IMR-90 (cell line): ENCODE measurements at regions not wholly inside any gene's neighbourhood (a gene's known extent, or its start where the extent isn't known, plus 50 kb on each side); places are given as distances from the start of the nearest gene placed in this dataset.
"Not testable (repeated sequence)": the region's sequence is repeated elsewhere in the genome, so short reads cannot be mapped to it uniquely, and the experiment has no call there.

Experiments used
- ATAC-seq: fragments of 200-7000 bp; cut with Tn5 transposase; 2 replicates; pipeline ENCODE4 v1.9.1; 2020; ENCODE audit warnings: low read depth, mild to moderate bottlenecking, moderate library complexity
- BruUV-seq: library from RNA; stranded (reverse); fragments of 400-500 nt; replicated peaks from 2 replicates; lab custom pipeline; 2021; lab: Mats Ljungman, UMichigan
- CTCF ChIA-PET: fragments of 300-600 bp; formaldehyde crosslinking; extraction: SDS; loops from one replicate; lab custom pipeline; 2021; ENCODE audit warnings: antibody characterized with exemption; lab: Yijun Ruan, JAX
- POLR2A ChIA-PET: fragments of 300-600 bp; sonication (Branson Sonifier 250); formaldehyde crosslinking; loops from one replicate; lab custom pipeline; 2022; ENCODE audit warnings: antibody characterized with exemption; ENCODE audit not compliant: unreplicated experiment; lab: Charles Lee
- DNase-seq: peaks from one replicate; pipeline ENCODE4 v3.0.0; 2013
- H2AFZ ChIP-seq: replicated peaks from 2 replicates; pipeline ENCODE3; 2013; ENCODE audit warnings: low read length, mild to moderate bottlenecking; ENCODE audit not compliant: poor library complexity
- H2AK5ac ChIP-seq: 2 replicates; pipeline ENCODE4 v1.6.1; 2013; ENCODE audit warnings: low read depth, low read length, inconsistent platforms
- H2AK9ac ChIP-seq: replicated peaks from 2 replicates; pipeline ENCODE3; 2013; ENCODE audit warnings: mild to moderate bottlenecking, low read depth, low read length, moderate library complexity; ENCODE audit not compliant: poor library complexity
- H2BK120ac ChIP-seq: 2 replicates; pipeline ENCODE4 v1.6.1; 2013; ENCODE audit warnings: low read depth, low read length, inconsistent platforms
- H2BK15ac ChIP-seq: 3 replicates; pipeline ENCODE4 v1.6.1; 2013; ENCODE audit warnings: low read depth, low read length, inconsistent platforms
- H2BK20ac ChIP-seq: 2 replicates; pipeline ENCODE4 v1.6.1; 2013; ENCODE audit warnings: low read depth, mild to moderate bottlenecking, inconsistent platforms, low read length, moderate library complexity
- H2BK5ac ChIP-seq: 2 replicates; pipeline ENCODE4 v1.6.1; 2013; ENCODE audit warnings: mild to moderate bottlenecking, low read depth, low read length, inconsistent platforms; ENCODE audit not compliant: poor library complexity, severe bottlenecking
- H3K14ac ChIP-seq: replicated peaks from 2 replicates; pipeline ENCODE4 v1.6.1; 2013; ENCODE audit warnings: low read depth, low read length, inconsistent platforms
- H3K18ac ChIP-seq: 2 replicates; pipeline ENCODE4 v1.6.1; 2013; ENCODE audit warnings: low read depth, low read length, control low read depth
- H3K23ac ChIP-seq: 2 replicates; pipeline ENCODE4 v1.6.1; 2013; ENCODE audit warnings: low read depth, low read length, inconsistent platforms
- H3K27ac ChIP-seq: 2 replicates; pipeline ENCODE4 v1.5.1; 2013; ENCODE audit warnings: mild to moderate bottlenecking, control low read depth, low read length; ENCODE audit not compliant: insufficient read depth
- H3K27me3 ChIP-seq: 2 replicates; pipeline ENCODE4 v1.6.1; 2013; ENCODE audit warnings: low read length; ENCODE audit not compliant: control insufficient read depth, insufficient read depth
- H3K36me3 ChIP-seq: 2 replicates; pipeline ENCODE4 v1.6.1; 2013; ENCODE audit warnings: low read length, mixed read lengths; ENCODE audit not compliant: control insufficient read depth, insufficient read depth
- H3K4ac ChIP-seq: 2 replicates; pipeline ENCODE4 v1.6.1; 2013; ENCODE audit warnings: low read depth, low read length, inconsistent platforms
- H3K4me1 ChIP-seq: 2 replicates; pipeline ENCODE4 v1.6.1; 2013; ENCODE audit warnings: low read length, mixed read lengths; ENCODE audit not compliant: control insufficient read depth, insufficient read depth
- H3K4me2 ChIP-seq: 2 replicates; pipeline ENCODE4 v1.6.1; 2013; ENCODE audit warnings: low read depth, mild to moderate bottlenecking, control low read depth, low read length, moderate library complexity
- H3K4me3 ChIP-seq: 2 replicates; pipeline ENCODE4 v1.5.1; 2013; ENCODE audit warnings: low read depth, mild to moderate bottlenecking, control low read depth, low read length, moderate library complexity; ENCODE audit not compliant: insufficient read depth
- H3K56ac ChIP-seq: 2 replicates; pipeline ENCODE4 v1.6.1; 2013; ENCODE audit warnings: low read length, inconsistent platforms; ENCODE audit not compliant: insufficient read depth; ENCODE audit errors: extremely low read depth
- H3K79me1 ChIP-seq, 2 experiments: 2 replicates each; pipeline ENCODE4 v1.6.1; 2013; ENCODE audit warnings: low read length in 2 of 2, inconsistent platforms in 1 of 2, low read depth in 1 of 2
- H3K9ac ChIP-seq: 2 replicates; pipeline ENCODE4 v1.6.1; 2013; ENCODE audit warnings: low read depth, low read length, control low read depth
- H3K9me1 ChIP-seq: 2 replicates; pipeline ENCODE4 v1.6.1; 2013; ENCODE audit warnings: low read length, inconsistent platforms; ENCODE audit not compliant: insufficient read depth
- H3K9me3 ChIP-seq: 2 replicates; pipeline ENCODE4 v1.6.1; 2013; ENCODE audit warnings: low read length; ENCODE audit not compliant: control insufficient read depth, insufficient read depth
- H4K20me1 ChIP-seq: 2 replicates; pipeline ENCODE4 v1.6.1; 2013; ENCODE audit warnings: low read length, inconsistent platforms; ENCODE audit not compliant: insufficient read depth
- H4K5ac ChIP-seq: 2 replicates; pipeline ENCODE4 v1.6.1; 2013; ENCODE audit warnings: mild to moderate bottlenecking, low read depth, low read length, control low read depth
- H4K8ac ChIP-seq, 2 experiments: 2 replicates each; pipeline ENCODE4 v1.6.1; 2013; ENCODE audit warnings: low read depth in 2 of 2, low read length in 2 of 2, control low read depth in 1 of 2, inconsistent platforms in 1 of 2
- H4K91ac ChIP-seq: 2 replicates; pipeline ENCODE4 v1.6.1; 2013; ENCODE audit warnings: low read depth, low read length, inconsistent platforms; ENCODE audit not compliant: insufficient read depth
- NFE2L2 ChIP-seq: fragments of 150-350 bp; IDR thresholded peaks from 2 replicates; pipeline ENCODE4 v1.6.1; 2016; ENCODE audit warnings: low read depth, mild to moderate bottlenecking, low read length
- WGBS, 2 experiments: methylation state at CpG; one replicate each; pipeline versions ENCODE4 v1.1.5 to v1.1.7; 2013; ENCODE audit warnings: missing lambda C conversion rate in 2 of 2; ENCODE audit not compliant: insufficient read length in 1 of 2; ENCODE audit errors: extremely low coverage in 2 of 2; 5-methylcytosine and 5-hydroxymethylcytosine counted together
- dilution Hi-C: fragments of 300-500 bp; cut with HindIII; formaldehyde crosslinking; loops from one replicate; pipeline ENCODE4 v1.14.3; 2018; ENCODE audit warnings: low sequenced_read_pairs; ENCODE audit not compliant: unreplicated experiment
- in situ Hi-C: fragments of 300-500 bp; cut with MboI; formaldehyde crosslinking; loops from 3 replicates; pipeline ENCODE4 v1.14.3; 2019; ENCODE audit warnings: low sequenced_read_pairs, inconsistent platforms, mixed read lengths
- intact Hi-C: fragments of 100-400 bp; cut with micrococcal nuclease; formaldehyde crosslinking; loops from 2 replicates; pipeline ENCODE4 v1.10.0; 2022

DNA sequence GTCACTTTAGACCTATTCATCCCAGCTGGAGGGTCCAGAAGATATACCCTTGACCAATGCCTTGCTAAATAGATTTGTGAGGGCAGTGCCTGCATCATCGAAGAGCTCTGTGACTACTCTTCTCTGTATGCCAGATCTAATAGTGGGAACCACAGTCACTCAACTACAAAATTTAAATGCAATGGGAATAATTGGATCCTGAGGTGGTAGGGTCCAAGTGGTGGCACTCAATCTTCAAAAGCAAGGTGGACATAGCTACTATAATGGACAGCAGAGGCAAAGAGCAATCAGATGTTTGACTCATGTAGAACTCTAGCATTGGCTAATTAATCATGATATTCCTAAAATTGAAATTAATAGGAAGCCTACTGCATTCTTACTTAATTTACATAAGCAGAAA lies 554.3 kb upstream of the GRM3 start:
- no CpG with 5 or more reads among the region's 1 CpG for WGBS, 2 experiments
- Histone ChIP-seq H3K9me1 (no peaks in the 10 kb centered on the region), H3K9me3 (peaks cover 17% of the 10 kb centered on the region; the same call in 1 of the 2 replicates), H3K79me1 (no peaks in the 10 kb centered on the region), H2AK9ac (no peak overlapping the region), H3K9ac (no peak overlapping the region), H3K4me1 (no peaks in the 10 kb centered on the region), H3K36me3 (no peaks in the 10 kb centered on the region), H3K27me3 (no peaks in the 10 kb centered on the region), H2BK15ac (no peak overlapping the region), H3K56ac (no peak overlapping the region), H2BK120ac (no peak overlapping the region), H2AFZ (no peak overlapping the region), H3K4me2 (no peak overlapping the region), H3K4ac (no peak overlapping the region), H2AK5ac (no peak overlapping the region), H4K91ac (no peak overlapping the region), H3K27ac (no peak overlapping the region), H3K18ac (no peak overlapping the region), H4K5ac (no peak overlapping the region), H3K4me3 (no peak overlapping the region), H4K20me1 (no peaks in the 10 kb centered on the region), H2BK5ac (no peak overlapping the region), H3K23ac (no peak overlapping the region), H2BK20ac (no peak overlapping the region), H3K14ac (no peak overlapping the region), H4K8ac (no peak overlapping the region)
- intact Hi-C loops, result no loop called here
- no peak for ATAC-seq
- ChIA-PET CTCF (no interaction called here), POLR2A (no interaction called here)
- no peak for TF ChIP-seq NFE2L2
- no peak for DNase-seq
- in situ Hi-C loops, result no loop called here
- dilution Hi-C loops, result no loop called here
- BruUV-seq, result no TSS peak

DNA sequence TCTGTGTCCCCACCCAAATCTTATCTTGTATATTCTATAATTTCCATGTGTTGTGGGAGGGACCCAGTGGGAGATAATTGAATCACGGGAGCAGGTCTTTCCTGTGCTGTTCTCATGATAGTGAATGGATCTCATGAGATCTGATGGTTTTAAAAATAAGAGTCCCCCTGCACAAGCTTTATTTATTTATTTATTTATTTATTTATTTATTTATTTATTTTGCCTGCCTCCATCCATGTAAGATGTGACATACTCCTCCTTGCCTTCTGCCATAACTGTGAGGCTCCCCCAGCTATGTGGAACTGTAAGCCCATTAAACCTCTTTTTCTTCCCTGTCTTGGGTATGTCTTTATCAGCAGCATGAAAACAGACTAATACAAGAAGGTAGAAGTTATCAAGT lies 579.1 kb upstream of the GRM3 start:
- H2BK20ac ChIP-seq, CTCF ChIA-PET, H3K27me3 ChIP-seq, H2BK120ac ChIP-seq, H2BK15ac ChIP-seq, ATAC-seq, H4K5ac ChIP-seq, BruUV-seq, DNase-seq, dilution Hi-C loops, H3K9me3 ChIP-seq, H3K9me1 ChIP-seq, H3K4ac ChIP-seq, H3K4me3 ChIP-seq, in situ Hi-C loops, H3K79me1 ChIP-seq, H2AFZ ChIP-seq, H4K8ac ChIP-seq, H4K20me1 ChIP-seq, POLR2A ChIA-PET, H2AK5ac ChIP-seq, intact Hi-C loops, H3K14ac ChIP-seq, H3K56ac ChIP-seq, H2BK5ac ChIP-seq, H2AK9ac ChIP-seq, H3K23ac ChIP-seq, H3K18ac ChIP-seq, H4K91ac ChIP-seq, H3K27ac ChIP-seq, H3K4me2 ChIP-seq, H3K4me1 ChIP-seq, H3K36me3 ChIP-seq, H3K9ac ChIP-seq: not testable (repeated sequence)
- WGBS, 2 experiments, result no CpG with 5 or more reads among the region's 1 CpG
